BE2C (cell line): ENCODE measurements at regions not wholly inside any gene's neighbourhood (a gene's known extent, or its start where the extent isn't known, plus 50 kb on each side); places are given as distances from the start of the nearest gene placed in this dataset.

Experiments used
- DNase-seq: peaks from one replicate; pipeline ENCODE4 v3.0.0-alpha.2; 2020
- H3K27me3 ChIP-seq: fragments of 250-450 bp; sonication (Bioruptor Pico); 2 replicates; pipeline ENCODE4 v1.5.1; 2020; ENCODE audit warnings: mild to moderate bottlenecking
- H3K36me3 ChIP-seq: fragments of 250-450 bp; sonication (Bioruptor Pico); 2 replicates; pipeline ENCODE4 v1.5.1; 2020; ENCODE audit warnings: mild to moderate bottlenecking
- H3K4me1 ChIP-seq: fragments of 250-450 bp; sonication (Bioruptor Pico); 2 replicates; pipeline ENCODE4 v1.5.1; 2020
- H3K4me3 ChIP-seq: 2 replicates; pipeline ENCODE4 v1.5.1; 2011; ENCODE audit warnings: low read depth, low read length
- H3K9me3 ChIP-seq: fragments of 250-450 bp; sonication (Bioruptor Pico); 2 replicates; pipeline ENCODE4 v1.5.1; 2020
- CTCF ChIP-seq: IDR thresholded peaks from 2 replicates; pipeline ENCODE4 v1.5.1; 2012; ENCODE audit warnings: mild to moderate bottlenecking, low read depth, low read length

GRCh38 chr1:82215853-82216175 lies 415.1 kb downstream of the ADGRL2 start:
- TF ChIP-seq CTCF = no peak
- no peak overlapping the region for H3K4me3 ChIP-seq
- no peaks in the 10 kb centered on the region for H3K9me3 ChIP-seq
- no peaks in the 10 kb centered on the region for H3K27me3 ChIP-seq
- no peaks in the 10 kb centered on the region for H3K36me3 ChIP-seq
- DNase-seq = no peak
- H3K4me1 ChIP-seq = no peaks in the 10 kb centered on the region

GRCh38 chr1:82215056-82215852 lies 414.5 kb downstream of the ADGRL2 start:
- no peak for DNase-seq
- no peaks in the 10 kb centered on the region for H3K36me3 ChIP-seq
- no peak for TF ChIP-seq CTCF
- H3K4me3 ChIP-seq = no peak overlapping the region
- no peaks in the 10 kb centered on the region for H3K9me3 ChIP-seq
- no peaks in the 10 kb centered on the region for H3K27me3 ChIP-seq
- no peaks in the 10 kb centered on the region for H3K4me1 ChIP-seq

GRCh38 chr1:82214606-82215005 lies 413.9 kb downstream of the ADGRL2 start:
- no peak for DNase-seq
- no peaks in the 10 kb centered on the region for H3K36me3 ChIP-seq
- no peaks in the 10 kb centered on the region for H3K9me3 ChIP-seq
- no peaks in the 10 kb centered on the region for H3K27me3 ChIP-seq
- no peak overlapping the region for H3K4me3 ChIP-seq
- TF ChIP-seq CTCF = no peak
- no peaks in the 10 kb centered on the region for H3K4me1 ChIP-seq

- Histone ChIP-seq H3K27me3 (no peaks in the 10 kb centered on the region), H3K4me3 (no peak overlapping the region), H3K4me1 (no peaks in the 10 kb centered on the region), H3K9me3 (no peaks in the 10 kb centered on the region), H3K36me3 (no peaks in the 10 kb centered on the region)
- TF ChIP-seq CTCF = no peak
- DNase-seq = no peak
These were observed 396.9 kb downstream of the ADGRL2 start for GRCh38 chr1:82197606-82198005.

GRCh38 chr1:82195245-82195644 lies 394.5 kb downstream of the ADGRL2 start:
- Histone ChIP-seq H3K4me1 (no peaks in the 10 kb centered on the region), H3K27me3 (no peaks in the 10 kb centered on the region), H3K9me3 (no peaks in the 10 kb centered on the region), H3K36me3 (no peaks in the 10 kb centered on the region), H3K4me3 (no peak overlapping the region)
- DNase-seq = no peak
- TF ChIP-seq CTCF = no peak

- H3K4me3 ChIP-seq = no peak overlapping the region
- no peak for TF ChIP-seq CTCF
- H3K27me3 ChIP-seq = no peaks in the 10 kb centered on the region
- H3K36me3 ChIP-seq = no peaks in the 10 kb centered on the region
- no peaks in the 10 kb centered on the region for H3K4me1 ChIP-seq
- no peaks in the 10 kb centered on the region for H3K9me3 ChIP-seq
- DNase-seq = no peak
These were observed 384.4 kb downstream of the ADGRL2 start for GRCh38 chr1:82185084-82185483.
